ENCODE measurements at regions not wholly inside any gene's neighbourhood (a gene's known extent, or its start where the extent isn't known, plus 50 kb on each side); places are given as distances from the start of the nearest gene placed in this dataset.

GRCh38 chr11:122344215-122344614 is 228.2 kb upstream of the BLID start:
- DNase-seq: no peak

GRCh38 chr11:122343210-122343609 is 227.2 kb upstream of the BLID start:
- no peak for DNase-seq

GRCh38 chr11:122342089-122342744 is 226.2 kb upstream of the BLID start:
- no peak for DNase-seq

GRCh38 chr11:122341477-122341876 is 225.5 kb upstream of the BLID start:
- no peak for DNase-seq

GRCh38 chr11:122340607-122341290 is 224.7 kb upstream of the BLID start:
- no peak for DNase-seq

- DNase-seq: no peak
Measured at GRCh38 chr11:122339436-122340060, 223.5 kb upstream of the BLID start.

GRCh38 chr11:122337704-122338103 is 221.7 kb upstream of the BLID start:
- DNase-seq: no peak

- DNase-seq: no peak
Measured at GRCh38 chr11:122337241-122337640, 221.2 kb upstream of the BLID start.

- no peak for DNase-seq
Measured at GRCh38 chr11:122336706-122337105, 220.7 kb upstream of the BLID start.

GRCh38 chr11:122334546-122335339 is 218.7 kb upstream of the BLID start:
- DNase-seq: no peak

- no peak for DNase-seq
Measured at GRCh38 chr11:122333467-122333866, 217.5 kb upstream of the BLID start.

GRCh38 chr11:122331079-122331478 is 215.1 kb upstream of the BLID start:
- no peak for DNase-seq

- no peak for DNase-seq
Measured at GRCh38 chr11:122330279-122330965, 214.4 kb upstream of the BLID start.

- DNase-seq: no peak
Measured at GRCh38 chr11:122327528-122327927, 211.5 kb upstream of the BLID start.

- no peak for DNase-seq
Measured at GRCh38 chr11:122323754-122324421, 207.9 kb upstream of the BLID start.

GRCh38 chr11:122322329-122322728 is 206.3 kb upstream of the BLID start:
- DNase-seq: no peak

GRCh38 chr11:122320671-122321070 is 204.7 kb upstream of the BLID start:
- DNase-seq: no peak

GRCh38 chr11:122319691-122320620 is 203.9 kb upstream of the BLID start:
- DNase-seq: no peak

GRCh38 chr11:122319085-122319484 is 203.1 kb upstream of the BLID start:
- DNase-seq: no peak

- no peak for DNase-seq
Measured at GRCh38 chr11:122317305-122317704, 201.3 kb upstream of the BLID start.

- DNase-seq: no peak
Measured at GRCh38 chr11:122313581-122313980, 197.6 kb upstream of the BLID start.
